GM06990 (cell line): ENCODE measurements at regions not wholly inside any gene's neighbourhood (a gene's known extent, or its start where the extent isn't known, plus 50 kb on each side); places are given as distances from the start of the nearest gene placed in this dataset.

Experiments used
- DNase-seq: peaks from one replicate; pipeline ENCODE4 v3.0.0-alpha.2; 2011; ENCODE audit not compliant: insufficient read length; ENCODE audit errors: extremely low read depth
- H3K27me3 ChIP-seq: replicated peaks from 2 replicates; pipeline ENCODE4 v1.6.0; 2011; ENCODE audit warnings: low read length; ENCODE audit not compliant: control insufficient read depth, insufficient read depth
- H3K36me3 ChIP-seq: 2 replicates; pipeline ENCODE4 v1.5.1; 2011; ENCODE audit warnings: low read length; ENCODE audit not compliant: control insufficient read depth, insufficient read depth
- H3K4me3 ChIP-seq: replicated peaks from 2 replicates; pipeline ENCODE4 v1.5.1; 2011; ENCODE audit warnings: low read depth, mild to moderate bottlenecking, control low read depth, low read length
- TF ChIP-seq, protein P1 (sequence below): IDR thresholded peaks from 2 replicates; pipeline ENCODE4 v1.5.1; 2011; ENCODE audit warnings: low read length, control low read depth, mild to moderate bottlenecking, inconsistent platforms; ENCODE audit not compliant: insufficient read depth, poor library complexity, severe bottlenecking

GRCh38 chr6:33856655-33857054 is 52.9 kb upstream of the MLN start:
- Histone ChIP-seq H3K4me3 (no peak overlapping the region), H3K36me3 (no peaks in the 10 kb centered on the region), H3K27me3 (no peaks in the 10 kb centered on the region)
- TF ChIP-seq, protein P1, sequence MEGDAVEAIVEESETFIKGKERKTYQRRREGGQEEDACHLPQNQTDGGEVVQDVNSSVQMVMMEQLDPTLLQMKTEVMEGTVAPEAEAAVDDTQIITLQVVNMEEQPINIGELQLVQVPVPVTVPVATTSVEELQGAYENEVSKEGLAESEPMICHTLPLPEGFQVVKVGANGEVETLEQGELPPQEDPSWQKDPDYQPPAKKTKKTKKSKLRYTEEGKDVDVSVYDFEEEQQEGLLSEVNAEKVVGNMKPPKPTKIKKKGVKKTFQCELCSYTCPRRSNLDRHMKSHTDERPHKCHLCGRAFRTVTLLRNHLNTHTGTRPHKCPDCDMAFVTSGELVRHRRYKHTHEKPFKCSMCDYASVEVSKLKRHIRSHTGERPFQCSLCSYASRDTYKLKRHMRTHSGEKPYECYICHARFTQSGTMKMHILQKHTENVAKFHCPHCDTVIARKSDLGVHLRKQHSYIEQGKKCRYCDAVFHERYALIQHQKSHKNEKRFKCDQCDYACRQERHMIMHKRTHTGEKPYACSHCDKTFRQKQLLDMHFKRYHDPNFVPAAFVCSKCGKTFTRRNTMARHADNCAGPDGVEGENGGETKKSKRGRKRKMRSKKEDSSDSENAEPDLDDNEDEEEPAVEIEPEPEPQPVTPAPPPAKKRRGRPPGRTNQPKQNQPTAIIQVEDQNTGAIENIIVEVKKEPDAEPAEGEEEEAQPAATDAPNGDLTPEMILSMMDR, result no peak
- peak; percentile 54 for DNase-seq

- DNase-seq, result no peak
- TF ChIP-seq, protein P1, result no peak
- H3K36me3 ChIP-seq, result no peaks in the 10 kb centered on the region
- H3K27me3 ChIP-seq, result no peaks in the 10 kb centered on the region
- H3K4me3 ChIP-seq, result no peak overlapping the region
These were observed 52.3 kb upstream of the MLN start for GRCh38 chr6:33856031-33856590.

DNA sequence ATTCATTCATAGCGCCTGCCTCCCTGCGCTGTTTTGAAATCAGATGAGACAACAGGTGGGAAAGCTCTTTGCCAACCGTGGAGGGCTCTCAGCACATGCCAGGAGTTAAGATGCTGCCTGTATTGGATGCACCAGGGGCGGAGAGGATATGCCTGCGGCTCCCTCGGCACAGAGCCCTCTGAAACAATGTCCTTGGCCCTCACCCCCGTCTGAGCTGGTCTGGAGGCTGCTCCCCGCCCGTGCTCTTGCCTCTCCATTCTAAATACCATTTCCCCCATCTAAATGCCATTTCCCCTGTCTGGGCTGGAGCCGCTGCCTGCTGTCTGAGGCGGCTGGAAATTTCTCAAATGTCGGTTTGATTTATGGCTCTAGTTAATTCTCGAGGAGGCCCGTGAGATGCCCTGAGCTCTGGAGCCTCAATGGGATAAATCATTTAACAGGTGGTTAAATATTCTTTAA is 50.8 kb upstream of the MLN start:
- no peak overlapping the region for H3K4me3 ChIP-seq
- no peaks in the 10 kb centered on the region for H3K36me3 ChIP-seq
- TF ChIP-seq, protein P1, result no peak
- no peaks in the 10 kb centered on the region for H3K27me3 ChIP-seq
- no peak for DNase-seq

DNA sequence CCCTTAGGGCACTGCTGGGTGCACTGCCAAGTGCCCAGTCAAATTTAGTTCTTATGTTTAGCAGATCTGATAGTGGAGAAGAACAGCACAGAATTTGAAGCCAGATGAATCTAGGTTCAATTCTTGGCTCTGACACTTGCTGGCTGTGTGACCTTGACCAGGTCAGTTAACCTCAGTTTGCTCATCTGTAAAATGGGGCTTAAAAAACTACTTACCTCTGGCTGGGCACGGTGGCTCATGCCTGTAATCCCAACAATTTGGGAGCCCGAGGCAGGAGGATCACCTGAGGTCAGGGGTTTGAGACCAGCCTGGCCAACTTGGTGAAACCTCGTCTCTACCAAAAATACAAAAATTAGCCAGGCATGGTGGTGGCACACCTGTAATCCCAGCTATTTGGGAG is 49.9 kb upstream of the MLN start:
- H3K27me3 ChIP-seq, result no peaks in the 10 kb centered on the region
- TF ChIP-seq, protein P1, result no peak

More for the DNA sequence above, 49.9 kb upstream of the MLN start:
- H3K36me3 ChIP-seq, result no peaks in the 10 kb centered on the region
- H3K4me3 ChIP-seq, result no peak overlapping the region
- DNase-seq, result no peak
